GM21737 (cell line): ENCODE measurements at regions not wholly inside any gene's neighbourhood (a gene's known extent, or its start where the extent isn't known, plus 50 kb on each side); places are given as distances from the start of the nearest gene placed in this dataset.

ENCODE experiments used
- ATAC-seq: cut with Tn5 transposase; IDR thresholded peaks from one replicate; pipeline ENCODE4 v1.9.1; 2021; ENCODE audit warnings: mild to moderate bottlenecking, moderate library complexity; ENCODE audit not compliant: unreplicated experiment

DNA sequence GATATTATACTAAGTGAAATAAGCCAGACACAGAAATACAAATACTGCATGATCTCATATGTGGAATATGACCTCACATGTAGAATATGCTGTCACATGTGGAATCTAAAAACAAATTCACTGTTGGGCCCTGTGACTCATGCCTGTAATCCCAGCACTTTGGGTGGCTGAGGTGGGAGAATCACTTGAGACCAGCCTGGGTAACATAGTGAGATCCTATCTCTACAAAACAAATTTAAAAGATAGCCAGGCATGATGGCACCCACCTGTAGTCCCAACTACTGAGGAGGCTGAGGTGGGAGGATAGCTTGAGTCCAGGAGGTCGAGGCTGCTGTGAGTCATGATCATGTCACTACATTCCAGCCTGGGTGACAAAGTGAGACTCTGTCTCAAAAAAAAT lies 160.3 kb downstream of the PTEN start:
- ATAC-seq, result no peak

DNA sequence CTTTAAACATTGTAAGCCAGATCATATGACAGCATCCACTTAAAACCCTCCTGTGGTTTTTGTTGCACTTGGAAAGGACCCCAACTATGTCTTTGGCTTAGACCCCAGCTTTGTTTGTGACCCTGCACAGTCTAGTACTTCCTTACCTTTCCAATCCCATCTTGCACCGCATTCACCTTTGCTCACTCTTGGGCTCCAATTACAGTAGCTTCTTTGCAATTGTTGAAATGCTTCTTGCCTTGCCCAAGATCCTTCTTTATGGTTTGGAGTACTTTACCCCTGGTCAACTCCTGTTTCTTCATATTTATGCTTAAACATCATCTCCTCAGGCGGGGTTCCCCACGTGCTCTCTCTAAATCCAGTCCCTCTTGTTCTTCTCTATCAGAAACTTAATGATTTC lies 162.6 kb downstream of the PTEN start:
- no peak for ATAC-seq

- no peak for ATAC-seq
Measured at GRCh38 chr10:88027570-88027969, 164.1 kb downstream of the PTEN start.

- no peak for ATAC-seq
Measured at GRCh38 chr10:88028072-88028471, 164.6 kb downstream of the PTEN start.

DNA sequence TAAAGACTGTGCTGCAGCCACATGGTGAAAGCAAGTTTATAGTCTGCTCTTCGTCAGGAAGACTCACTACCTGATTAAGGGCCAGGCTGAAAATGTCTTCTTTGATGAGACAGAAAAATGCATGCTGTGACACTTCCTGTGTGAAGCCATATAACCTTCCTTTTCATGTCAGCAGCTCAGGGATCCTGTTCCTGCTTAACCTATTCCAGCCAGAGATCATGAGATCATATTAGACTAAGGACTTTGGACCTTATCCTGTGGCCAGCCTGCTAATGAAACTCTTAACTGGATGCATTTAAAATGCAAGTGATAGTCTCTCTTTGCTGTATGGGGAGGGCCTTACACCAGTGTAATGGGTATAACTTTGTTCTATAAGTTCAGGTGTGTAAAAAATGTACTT lies 165.2 kb downstream of the PTEN start:
- ATAC-seq, result no peak

GRCh38 chr10:88032566-88032965 lies 169.1 kb downstream of the PTEN start:
- no peak for ATAC-seq

DNA sequence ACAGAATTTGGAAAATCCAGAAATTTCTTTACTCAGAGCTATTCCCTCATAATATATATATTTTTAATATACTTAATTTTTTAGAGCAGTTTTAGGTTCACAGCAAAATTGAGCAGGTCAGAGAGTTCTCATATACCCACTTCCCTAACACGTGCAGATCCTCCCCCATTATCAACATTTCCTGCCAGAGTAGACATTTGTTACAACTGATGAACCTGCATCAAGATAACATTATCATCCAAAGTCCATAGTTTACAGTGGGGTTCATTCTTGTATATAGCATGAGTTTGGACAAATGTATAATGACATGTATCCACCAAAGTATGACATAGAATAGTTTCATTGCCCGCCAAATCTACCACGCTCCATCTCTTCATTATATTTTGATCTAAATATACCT lies 170.0 kb downstream of the PTEN start:
- no peak for ATAC-seq

DNA sequence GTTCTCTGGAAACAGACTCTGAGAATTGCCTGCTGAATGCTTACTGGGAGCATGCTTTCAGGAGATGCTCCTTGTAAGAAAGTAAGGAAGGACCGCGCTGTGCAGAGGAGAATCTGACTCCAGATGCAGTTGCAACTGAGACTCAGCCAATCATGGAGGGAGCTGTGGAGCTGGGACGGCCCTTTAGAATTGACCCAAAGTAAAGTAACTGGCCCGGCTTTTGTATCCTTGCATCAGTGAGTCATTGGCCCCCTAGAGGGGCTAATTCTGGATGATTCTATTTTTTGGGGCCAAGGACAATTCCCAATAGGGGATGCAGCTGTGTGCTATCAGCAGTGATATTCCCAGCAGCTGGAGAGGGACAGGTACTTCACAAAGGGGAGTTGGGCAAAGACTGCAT lies 170.4 kb downstream of the PTEN start:
- no peak for ATAC-seq

- ATAC-seq, result no peak
Measured at GRCh38 chr10:88036126-88036525, 172.7 kb downstream of the PTEN start.

DNA sequence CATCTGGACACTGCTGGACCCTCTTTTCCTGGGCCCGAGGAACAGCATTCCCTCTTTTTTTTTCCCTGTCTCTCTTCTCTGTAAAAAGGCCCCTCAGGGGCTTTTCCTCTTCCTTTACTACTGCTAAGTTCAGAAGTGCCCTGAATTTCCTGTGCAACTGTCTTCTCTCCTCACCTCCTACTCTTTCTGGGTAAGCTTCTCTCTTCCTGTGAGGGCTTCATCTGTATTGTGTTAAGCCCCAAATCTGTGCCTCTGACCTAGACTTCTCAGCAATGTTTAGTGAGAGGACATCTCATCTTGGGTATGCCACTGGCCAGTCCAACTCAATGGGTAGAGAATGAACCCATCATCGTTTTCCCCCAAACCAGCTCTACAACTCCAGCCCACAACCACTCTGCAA lies 174.2 kb downstream of the PTEN start:
- ATAC-seq, result no peak

DNA sequence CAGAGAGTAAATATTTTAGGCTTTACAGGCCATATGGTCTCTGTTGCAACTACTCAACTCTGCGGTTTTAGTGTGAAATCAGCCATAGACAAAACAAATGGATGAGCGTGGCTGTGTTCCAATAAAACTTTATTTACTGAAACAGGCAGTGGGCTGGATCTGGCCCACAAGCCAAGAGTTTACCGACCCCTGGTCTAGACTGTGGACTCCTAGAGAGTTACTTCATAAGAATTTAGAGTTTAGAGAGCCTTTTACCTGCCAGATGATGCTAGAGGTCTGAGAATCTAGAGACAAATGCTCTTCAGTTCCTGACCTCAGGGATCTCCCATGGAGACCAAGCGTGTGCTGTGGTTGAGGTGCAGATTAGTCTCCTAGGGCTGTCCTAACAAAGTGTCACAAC lies 174.8 kb downstream of the PTEN start:
- no peak for ATAC-seq

DNA sequence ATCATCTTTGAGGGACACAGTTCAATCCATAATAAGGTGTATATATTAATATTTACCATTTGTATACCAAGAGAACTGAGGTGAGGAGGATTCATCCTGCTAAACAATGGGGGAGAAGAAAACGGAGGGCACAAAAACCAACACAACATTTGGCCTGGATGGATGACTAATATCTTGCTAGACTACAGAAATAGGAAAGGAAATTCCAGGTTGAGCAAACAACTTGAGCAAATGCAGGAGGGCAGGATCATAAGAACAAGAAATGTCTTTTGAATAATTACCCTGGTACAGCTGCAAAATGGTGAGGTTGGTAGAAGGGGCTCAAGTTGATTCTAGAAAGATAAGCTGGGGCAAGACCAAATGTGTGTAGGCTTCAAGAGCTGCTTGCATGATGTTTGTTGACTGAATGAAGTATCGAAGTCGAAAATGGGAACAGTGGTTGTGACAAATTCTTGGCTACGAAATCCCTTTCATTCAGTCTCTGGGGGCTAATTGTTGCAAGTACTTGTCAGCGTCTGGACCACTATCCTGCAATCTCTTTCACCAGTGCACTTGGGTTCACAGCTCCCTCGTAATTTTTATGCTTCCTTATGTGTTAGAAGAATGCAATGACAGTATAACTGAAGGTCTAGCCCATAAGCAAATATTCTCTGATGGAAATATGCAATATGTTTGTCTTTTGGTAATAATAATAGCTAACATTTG lies 176.2 kb downstream of the PTEN start:
- no peak for ATAC-seq

DNA sequence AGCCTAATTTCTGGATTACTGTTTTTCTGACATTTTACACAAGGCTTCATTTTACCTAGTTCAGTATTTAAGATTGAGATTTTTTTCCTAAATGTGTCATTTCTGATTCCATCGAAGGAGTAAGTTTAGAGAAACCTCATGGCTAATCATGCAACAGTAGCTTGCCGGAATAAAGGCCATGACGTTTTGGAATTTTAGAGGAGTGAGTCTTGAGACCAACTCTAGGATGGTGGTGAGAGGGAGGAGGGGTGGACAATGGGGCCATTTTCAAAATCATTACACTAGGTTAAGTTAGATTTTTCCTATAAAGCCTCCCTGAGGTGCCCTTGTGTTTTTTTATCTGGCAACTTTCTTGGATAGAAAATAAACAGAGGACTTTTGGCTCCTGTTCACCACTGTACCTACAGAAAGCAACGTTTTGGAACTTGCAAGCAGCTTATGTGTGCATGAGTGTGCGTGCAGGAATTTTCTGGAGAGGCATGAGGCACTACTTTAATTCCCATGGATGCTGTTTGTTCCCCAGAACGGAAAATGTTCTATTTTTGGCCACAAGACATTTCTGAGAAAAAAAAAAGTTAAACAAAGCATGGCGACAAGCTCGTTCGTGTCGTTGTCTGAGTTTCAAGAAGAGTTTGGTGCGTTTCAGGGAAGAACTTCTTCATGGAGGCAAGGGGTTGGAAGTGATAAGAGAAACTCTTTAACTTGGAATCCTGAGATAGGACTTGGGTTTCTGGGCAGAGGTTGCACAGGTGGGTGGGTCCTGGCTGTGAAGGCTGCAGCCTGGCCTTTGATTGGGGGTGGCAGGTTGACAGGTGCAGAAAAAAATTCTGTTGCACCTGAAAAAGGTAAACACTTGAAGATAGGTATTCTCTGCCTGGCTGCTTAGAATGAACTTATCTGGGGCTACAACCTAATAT lies 178.1 kb downstream of the PTEN start:
- no peak for ATAC-seq

DNA sequence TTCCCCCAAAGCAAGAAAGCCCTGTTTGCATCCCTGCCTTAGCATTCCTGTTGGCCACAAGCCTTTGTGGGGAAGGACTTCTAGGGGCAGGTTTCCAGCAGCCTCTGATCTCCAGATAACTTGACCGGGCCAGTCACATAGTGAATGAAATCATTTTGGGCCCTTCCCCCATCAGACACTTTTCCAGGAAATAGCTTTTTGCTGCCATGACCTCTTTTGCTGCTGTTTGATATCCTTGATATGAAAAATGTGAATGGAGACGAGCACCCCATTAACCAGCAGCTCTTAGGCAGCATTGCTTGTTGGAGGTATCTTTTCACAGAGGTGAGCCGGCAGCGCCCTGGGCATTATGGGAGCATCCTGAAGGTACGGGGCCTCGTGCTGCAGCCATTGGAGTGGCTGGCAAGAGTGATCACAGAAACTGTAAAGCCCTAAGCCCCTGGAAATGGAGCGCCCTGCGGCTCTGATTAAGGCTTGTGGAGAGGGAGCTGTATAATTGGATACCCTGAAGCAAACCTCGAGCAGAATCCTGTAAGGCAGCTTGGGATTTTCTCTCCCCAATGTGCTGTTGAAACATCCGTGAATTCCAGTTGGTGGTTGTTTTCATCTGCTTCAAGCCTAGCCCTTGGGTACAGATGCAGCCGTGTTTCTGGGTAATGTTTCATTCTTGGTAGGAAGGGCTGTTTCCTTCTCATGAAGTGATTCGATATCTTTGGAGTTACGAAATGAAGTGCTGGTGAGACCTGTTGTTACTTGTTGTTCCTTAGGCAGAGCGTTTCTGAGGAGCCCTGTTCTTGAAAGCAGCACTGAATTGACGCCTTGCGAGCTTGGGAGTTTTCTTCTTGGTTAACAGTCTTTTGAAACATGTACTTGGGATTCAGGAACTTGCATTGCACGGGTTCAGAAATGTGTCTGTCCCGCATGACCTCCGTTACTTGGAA lies 179.0 kb downstream of the PTEN start:
- ATAC-seq, result no peak

DNA sequence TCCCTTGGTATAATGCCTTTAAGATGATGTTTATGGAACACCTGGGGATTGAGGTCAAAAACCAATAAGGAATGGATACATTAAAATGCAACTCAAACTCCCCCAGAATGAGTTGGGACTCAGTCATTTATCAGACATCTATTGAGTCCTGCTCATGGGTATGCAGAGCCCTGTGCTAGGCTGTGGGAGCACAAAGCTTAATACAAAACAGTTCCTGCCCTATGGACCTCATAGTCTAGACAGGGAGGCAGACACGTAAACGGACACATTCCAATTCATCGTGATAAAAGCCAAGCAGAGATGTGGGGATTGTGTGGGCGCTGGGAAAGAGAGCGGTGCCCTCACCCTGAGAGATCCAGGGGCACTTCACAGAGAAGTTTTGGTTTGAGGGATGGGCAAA lies 181.7 kb downstream of the PTEN start:
- no peak for ATAC-seq

DNA sequence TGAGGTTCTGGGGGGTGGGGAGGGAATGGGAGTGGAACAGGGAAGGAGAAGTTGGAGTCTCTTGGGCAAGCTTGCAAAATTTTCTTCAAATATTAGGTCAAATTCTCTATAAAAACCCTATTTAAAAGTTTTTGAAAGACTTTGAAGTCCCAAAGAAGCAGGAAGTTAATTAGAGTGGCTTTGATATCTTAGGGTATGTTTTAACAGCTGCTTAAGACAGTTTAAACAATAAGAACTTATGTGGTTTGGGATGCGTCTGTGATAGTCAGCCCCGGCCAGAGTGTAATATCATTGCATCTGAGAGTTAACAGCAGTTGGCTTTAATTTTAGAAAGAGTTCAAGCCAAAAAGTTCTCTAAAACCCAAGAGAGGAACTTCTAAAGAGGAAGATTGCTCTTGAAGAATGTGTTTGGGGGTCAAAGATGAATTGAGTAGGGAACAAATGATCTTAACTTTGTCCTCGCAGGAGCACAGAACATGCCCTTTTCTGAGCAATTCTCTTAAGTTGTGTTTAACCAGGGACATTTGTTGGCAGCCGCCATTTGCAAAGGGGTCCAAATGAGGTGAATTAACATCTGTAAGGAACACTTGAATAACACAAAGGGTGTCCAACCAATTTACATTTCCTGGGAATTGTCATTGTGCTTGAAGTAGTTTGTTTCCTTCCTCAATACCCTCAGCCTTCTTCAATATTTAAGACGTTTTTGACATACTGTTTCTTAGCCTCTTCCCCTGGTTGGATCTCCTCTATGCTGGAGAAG lies 182.4 kb downstream of the PTEN start:
- ATAC-seq, result no peak

GRCh38 chr10:88047579-88047978 lies 184.2 kb downstream of the PTEN start:
- ATAC-seq, result no peak

- ATAC-seq, result no peak
Measured at GRCh38 chr10:88048312-88048711, 184.9 kb downstream of the PTEN start.

GRCh38 chr10:88049204-88049603 lies 185.8 kb downstream of the PTEN start:
- ATAC-seq, result no peak

- no peak for ATAC-seq
Measured at GRCh38 chr10:88057720-88058119, 194.3 kb downstream of the PTEN start.

DNA sequence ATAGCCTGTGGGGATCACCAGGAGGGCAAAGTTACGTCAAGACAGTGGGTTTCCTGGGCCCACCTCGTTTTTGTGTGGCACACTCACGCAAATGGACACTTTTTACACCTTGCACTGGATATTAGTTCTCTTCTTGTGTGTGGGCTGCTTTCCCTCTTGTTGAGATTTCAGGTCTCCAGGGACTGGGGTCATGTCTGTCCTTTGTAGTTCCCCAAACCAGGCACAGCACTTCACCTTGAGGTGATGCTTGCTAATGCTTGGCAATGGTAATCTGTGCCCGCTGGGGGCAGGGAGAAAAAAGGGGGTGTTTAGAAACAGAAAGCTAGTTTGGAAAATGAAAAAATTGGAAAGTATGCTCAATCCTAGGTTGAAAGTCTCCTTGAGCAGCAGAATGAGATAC lies 195.3 kb downstream of the PTEN start:
- ATAC-seq, result no peak
